ENCODE measurements at regions not wholly inside any gene's neighbourhood (a gene's known extent, or its start where the extent isn't known, plus 50 kb on each side); places are given as distances from the start of the nearest gene placed in this dataset.

DNA sequence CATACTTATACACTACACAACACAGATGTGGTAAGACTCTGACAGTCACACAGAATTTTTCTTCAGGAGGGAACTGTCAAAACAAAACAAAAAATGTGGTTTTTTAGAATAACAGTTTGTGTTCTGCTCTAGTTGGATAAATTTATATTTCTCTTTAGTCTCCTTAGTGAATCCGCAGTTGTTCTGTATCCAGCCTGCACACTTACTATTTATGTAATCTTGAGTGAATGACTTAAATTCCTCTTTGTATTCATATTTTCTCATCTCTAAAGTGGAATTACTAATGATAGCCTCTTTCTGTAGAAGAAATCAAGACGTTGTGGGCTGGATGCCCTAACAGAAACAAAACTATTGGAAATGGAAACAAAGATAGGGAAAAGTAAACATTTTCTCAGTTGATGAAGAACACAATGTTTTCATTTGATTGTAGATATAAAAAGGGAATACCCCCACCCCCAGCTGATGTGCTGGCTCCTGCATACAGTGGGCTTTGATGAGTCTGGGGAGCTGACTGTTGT lies 375.2 kb downstream of the TRIB2 start (continued):
- TF ChIP-seq, protein P1, sequence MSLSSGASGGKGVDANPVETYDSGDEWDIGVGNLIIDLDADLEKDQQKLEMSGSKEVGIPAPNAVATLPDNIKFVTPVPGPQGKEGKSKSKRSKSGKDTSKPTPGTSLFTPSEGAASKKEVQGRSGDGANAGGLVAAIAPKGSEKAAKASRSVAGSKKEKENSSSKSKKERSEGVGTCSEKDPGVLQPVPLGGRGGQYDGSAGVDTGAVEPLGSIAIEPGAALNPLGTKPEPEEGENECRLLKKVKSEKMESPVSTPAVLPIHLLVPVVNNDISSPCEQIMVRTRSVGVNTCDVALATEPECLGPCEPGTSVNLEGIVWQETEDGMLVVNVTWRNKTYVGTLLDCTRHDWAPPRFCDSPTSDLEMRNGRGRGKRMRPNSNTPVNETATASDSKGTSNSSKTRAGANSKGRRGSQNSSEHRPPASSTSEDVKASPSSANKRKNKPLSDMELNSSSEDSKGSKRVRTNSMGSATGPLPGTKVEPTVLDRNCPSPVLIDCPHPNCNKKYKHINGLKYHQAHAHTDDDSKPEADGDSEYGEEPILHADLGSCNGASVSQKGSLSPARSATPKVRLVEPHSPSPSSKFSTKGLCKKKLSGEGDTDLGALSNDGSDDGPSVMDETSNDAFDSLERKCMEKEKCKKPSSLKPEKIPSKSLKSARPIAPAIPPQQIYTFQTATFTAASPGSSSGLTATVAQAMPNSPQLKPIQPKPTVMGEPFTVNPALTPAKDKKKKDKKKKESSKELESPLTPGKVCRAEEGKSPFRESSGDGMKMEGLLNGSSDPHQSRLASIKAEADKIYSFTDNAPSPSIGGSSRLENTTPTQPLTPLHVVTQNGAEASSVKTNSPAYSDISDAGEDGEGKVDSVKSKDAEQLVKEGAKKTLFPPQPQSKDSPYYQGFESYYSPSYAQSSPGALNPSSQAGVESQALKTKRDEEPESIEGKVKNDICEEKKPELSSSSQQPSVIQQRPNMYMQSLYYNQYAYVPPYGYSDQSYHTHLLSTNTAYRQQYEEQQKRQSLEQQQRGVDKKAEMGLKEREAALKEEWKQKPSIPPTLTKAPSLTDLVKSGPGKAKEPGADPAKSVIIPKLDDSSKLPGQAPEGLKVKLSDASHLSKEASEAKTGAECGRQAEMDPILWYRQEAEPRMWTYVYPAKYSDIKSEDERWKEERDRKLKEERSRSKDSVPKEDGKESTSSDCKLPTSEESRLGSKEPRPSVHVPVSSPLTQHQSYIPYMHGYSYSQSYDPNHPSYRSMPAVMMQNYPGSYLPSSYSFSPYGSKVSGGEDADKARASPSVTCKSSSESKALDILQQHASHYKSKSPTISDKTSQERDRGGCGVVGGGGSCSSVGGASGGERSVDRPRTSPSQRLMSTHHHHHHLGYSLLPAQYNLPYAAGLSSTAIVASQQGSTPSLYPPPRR (CRISPR knock-in tag; IDR thresholded peaks at IDR 0.05; ENCODE audit: borderline replicate concordance) = no peak
- TF ChIP-seq NFYB (CRISPR knock-in tag; IDR thresholded peaks at IDR 0.05) (no peak), ZNF460 (CRISPR knock-in tag; IDR thresholded peaks at IDR 0.05; ENCODE audit: borderline replicate concordance) (no peak), ZBTB20 (CRISPR knock-in tag; IDR thresholded peaks at IDR 0.05; ENCODE audit: borderline replicate concordance, low read depth) (no peak), HDAC2 (CRISPR knock-in tag; IDR thresholded peaks at IDR 0.05) (no peak), SETDB1 (CRISPR knock-in tag; IDR thresholded peaks at IDR 0.05; ENCODE audit: borderline replicate concordance) (no peak), TCF12 (IDR thresholded peaks at IDR 0.05) (no peak), TCF12 (CRISPR knock-in tag; IDR thresholded peaks at IDR 0.05) (no peak), HOXA9 (CRISPR knock-in tag; IDR thresholded peaks at IDR 0.05; ENCODE audit: borderline replicate concordance) (no peak), KDM2A (CRISPR knock-in tag; IDR thresholded peaks at IDR 0.05; ENCODE audit: borderline replicate concordance, low read depth) (no peak), IRF2 (CRISPR knock-in tag; IDR thresholded peaks at IDR 0.05) (no peak), PPARG (CRISPR knock-in tag; conservative IDR thresholded peaks at IDR 0.05) (no peak)
- TF ChIP-seq, protein P2, sequence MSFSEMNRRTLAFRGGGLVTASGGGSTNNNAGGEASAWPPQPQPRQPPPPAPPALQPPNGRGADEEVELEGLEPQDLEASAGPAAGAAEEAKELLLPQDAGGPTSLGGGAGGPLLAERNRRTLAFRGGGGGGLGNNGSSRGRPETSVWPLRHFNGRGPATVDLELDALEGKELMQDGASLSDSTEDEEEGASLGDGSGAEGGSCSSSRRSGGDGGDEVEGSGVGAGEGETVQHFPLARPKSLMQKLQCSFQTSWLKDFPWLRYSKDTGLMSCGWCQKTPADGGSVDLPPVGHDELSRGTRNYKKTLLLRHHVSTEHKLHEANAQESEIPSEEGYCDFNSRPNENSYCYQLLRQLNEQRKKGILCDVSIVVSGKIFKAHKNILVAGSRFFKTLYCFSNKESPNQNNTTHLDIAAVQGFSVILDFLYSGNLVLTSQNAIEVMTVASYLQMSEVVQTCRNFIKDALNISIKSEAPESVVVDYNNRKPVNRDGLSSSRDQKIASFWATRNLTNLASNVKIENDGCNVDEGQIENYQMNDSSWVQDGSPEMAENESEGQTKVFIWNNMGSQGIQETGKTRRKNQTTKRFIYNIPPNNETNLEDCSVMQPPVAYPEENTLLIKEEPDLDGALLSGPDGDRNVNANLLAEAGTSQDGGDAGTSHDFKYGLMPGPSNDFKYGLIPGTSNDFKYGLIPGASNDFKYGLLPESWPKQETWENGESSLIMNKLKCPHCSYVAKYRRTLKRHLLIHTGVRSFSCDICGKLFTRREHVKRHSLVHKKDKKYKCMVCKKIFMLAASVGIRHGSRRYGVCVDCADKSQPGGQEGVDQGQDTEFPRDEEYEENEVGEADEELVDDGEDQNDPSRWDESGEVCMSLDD (CRISPR knock-in tag; IDR thresholded peaks at IDR 0.05; ENCODE audit: borderline replicate concordance) = no peak
- TF ChIP-seq, protein P3, sequence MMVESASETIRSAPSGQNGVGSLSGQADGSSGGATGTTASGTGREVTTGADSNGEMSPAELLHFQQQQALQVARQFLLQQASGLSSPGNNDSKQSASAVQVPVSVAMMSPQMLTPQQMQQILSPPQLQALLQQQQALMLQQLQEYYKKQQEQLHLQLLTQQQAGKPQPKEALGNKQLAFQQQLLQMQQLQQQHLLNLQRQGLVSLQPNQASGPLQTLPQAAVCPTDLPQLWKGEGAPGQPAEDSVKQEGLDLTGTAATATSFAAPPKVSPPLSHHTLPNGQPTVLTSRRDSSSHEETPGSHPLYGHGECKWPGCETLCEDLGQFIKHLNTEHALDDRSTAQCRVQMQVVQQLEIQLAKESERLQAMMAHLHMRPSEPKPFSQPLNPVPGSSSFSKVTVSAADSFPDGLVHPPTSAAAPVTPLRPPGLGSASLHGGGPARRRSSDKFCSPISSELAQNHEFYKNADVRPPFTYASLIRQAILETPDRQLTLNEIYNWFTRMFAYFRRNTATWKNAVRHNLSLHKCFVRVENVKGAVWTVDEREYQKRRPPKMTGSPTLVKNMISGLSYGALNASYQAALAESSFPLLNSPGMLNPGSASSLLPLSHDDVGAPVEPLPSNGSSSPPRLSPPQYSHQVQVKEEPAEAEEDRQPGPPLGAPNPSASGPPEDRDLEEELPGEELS (CRISPR knock-in tag; IDR thresholded peaks at IDR 0.05) = no peak

Measured in HepG2 (cell line).